ENCODE measurements at regions not wholly inside any gene's neighbourhood (a gene's known extent, or its start where the extent isn't known, plus 50 kb on each side); places are given as distances from the start of the nearest gene placed in this dataset.

DNA sequence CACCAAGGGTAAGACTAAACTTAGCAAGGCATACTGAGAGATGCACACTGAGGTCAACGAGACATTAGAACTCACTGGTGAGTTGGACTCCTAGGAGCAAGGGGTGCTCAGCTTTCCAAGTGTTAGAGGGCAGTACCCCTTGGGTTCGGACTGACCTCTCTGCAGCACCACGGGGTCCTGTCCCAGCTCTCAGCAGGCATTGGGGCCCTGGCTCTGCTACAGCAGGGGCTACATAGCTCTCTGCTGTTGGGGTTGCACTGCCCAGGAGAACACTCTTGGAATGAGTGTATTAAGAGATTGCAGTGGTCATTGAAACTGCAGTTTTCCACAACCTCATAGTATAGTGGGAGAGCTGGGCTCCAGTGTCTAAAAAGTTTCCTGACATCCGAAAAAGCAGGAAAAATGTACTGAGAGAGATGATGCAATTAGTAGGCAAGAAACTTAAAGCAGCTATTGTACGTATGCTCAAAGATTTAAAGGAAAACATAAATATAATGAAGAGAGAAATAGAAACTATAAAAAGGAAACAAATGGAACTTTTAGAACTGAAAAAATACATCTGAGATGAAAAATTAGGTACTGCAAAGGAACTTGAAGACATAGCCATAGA is 132.5 kb upstream of the MAX start:
- no peak for DNase-seq
- Histone ChIP-seq H3K9me3 (no peaks in the 10 kb centered on the region), H3K4me3 (no peak overlapping the region), H3K36me3 (ENCODE audit: low read depth, missing control alignments) (no peaks in the 10 kb centered on the region), H3K27ac (no peak overlapping the region), H3K27me3 (no peaks in the 10 kb centered on the region), H3K4me1 (peaks cover 40% of the 10 kb centered on the region)
- TF ChIP-seq, protein P1, sequence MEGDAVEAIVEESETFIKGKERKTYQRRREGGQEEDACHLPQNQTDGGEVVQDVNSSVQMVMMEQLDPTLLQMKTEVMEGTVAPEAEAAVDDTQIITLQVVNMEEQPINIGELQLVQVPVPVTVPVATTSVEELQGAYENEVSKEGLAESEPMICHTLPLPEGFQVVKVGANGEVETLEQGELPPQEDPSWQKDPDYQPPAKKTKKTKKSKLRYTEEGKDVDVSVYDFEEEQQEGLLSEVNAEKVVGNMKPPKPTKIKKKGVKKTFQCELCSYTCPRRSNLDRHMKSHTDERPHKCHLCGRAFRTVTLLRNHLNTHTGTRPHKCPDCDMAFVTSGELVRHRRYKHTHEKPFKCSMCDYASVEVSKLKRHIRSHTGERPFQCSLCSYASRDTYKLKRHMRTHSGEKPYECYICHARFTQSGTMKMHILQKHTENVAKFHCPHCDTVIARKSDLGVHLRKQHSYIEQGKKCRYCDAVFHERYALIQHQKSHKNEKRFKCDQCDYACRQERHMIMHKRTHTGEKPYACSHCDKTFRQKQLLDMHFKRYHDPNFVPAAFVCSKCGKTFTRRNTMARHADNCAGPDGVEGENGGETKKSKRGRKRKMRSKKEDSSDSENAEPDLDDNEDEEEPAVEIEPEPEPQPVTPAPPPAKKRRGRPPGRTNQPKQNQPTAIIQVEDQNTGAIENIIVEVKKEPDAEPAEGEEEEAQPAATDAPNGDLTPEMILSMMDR (IDR thresholded peaks at IDR 0.05), result no peak
- TF ChIP-seq POLR2A (IDR thresholded peaks at IDR 0.05), result no peak
- 88 to 97% methylated on average over 3 to 5 of the region's 5 CpGs for WGBS, 2 donors
- intact Hi-C loops (cut with DNase I; ENCODE audit: low total_unique reads), result no loop called here

- Histone ChIP-seq H3K27ac (peak overlapping the region in 1 of 2 donors; percentile 59), H3K27me3 (no peaks in the 10 kb centered on the region), H3K36me3 (ENCODE audit: low read depth, missing control alignments) (no peaks in the 10 kb centered on the region), H3K4me3 (no peak overlapping the region), H3K4me1 (peaks cover 21% of the 10 kb centered on the region), H3K9me3 (no peaks in the 10 kb centered on the region)
- TF ChIP-seq, protein P1 (IDR thresholded peaks at IDR 0.05), result no peak
- no peak for TF ChIP-seq POLR2A (IDR thresholded peaks at IDR 0.05)
- intact Hi-C loops (cut with DNase I; ENCODE audit: low total_unique reads), result no loop called here
- 89 to 91% methylated on average over 5 of the region's 5 CpGs for whole genome bisulfite sequencing, 2 donors
- no peak for DNase-seq
These were observed 134.9 kb upstream of the MAX start for GRCh38 chr14:65237023-65237814.

DNA sequence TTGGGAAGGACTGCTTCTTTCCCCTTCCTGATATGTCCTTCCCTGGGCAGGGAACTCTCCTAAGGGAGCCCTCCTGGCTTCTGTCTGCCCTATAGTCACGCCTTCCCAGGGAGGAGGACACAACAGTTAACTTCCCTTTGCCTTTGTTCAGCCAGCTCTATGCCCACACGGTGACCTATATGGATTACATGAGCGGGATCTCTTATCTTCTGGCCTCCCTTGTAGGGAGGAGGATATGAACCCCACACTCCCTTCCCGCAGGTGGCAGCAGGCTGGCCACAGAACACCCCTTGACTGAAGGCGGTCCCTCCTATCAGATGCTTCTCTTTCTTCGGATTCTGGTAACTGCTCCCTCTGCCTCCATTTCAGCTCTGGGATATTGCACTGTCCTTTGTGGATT is 135.6 kb upstream of the MAX start:
- Histone ChIP-seq H3K36me3 (ENCODE audit: low read depth, missing control alignments) (no peaks in the 10 kb centered on the region), H3K27ac (peak overlapping the region in 1 of 2 donors; percentile 59), H3K4me3 (no peak overlapping the region), H3K9me3 (no peaks in the 10 kb centered on the region), H3K4me1 (peaks cover 21% of the 10 kb centered on the region), H3K27me3 (no peaks in the 10 kb centered on the region)
- peak; percentile 64 for DNase-seq
- TF ChIP-seq POLR2A (IDR thresholded peaks at IDR 0.05), result no peak
- TF ChIP-seq, protein P1 (IDR thresholded peaks at IDR 0.05), result no peak
- intact Hi-C loops (cut with DNase I; ENCODE audit: low total_unique reads), result no loop called here
- 65 to 89% methylated on average over 6 of the region's 6 CpGs for WGBS, 2 donors

DNA sequence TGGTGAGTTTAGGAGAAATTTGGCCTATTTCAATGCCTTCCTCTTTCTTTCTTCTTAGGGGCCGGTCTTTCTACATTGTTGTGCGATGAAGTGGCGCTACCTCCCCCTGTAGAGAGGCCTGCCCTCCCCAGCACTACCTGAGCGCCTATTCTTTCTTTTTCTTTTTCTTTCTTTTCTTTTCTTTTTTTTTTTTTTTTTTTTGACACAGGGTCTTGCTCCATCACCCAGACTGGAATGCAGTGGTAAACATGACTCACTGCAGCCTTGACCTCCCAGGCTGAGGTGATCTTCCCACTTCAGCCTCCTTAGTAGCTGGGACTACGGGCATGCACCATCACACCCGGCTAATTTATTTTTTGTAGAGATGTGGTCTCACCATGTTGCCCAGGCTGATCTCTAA is 136.1 kb upstream of the MAX start:
- H3K9me3 ChIP-seq, result no peaks in the 10 kb centered on the region
- intact Hi-C loops (cut with DNase I; ENCODE audit: low total_unique reads), result no loop called here
- 71 to 85% methylated on average over 6 of the region's 6 CpGs for WGBS, 2 donors
- H3K27ac ChIP-seq, result peak overlapping the region in 1 of 2 donors; percentile 59
- H3K4me1 ChIP-seq, result peaks cover 21% of the 10 kb centered on the region
- TF ChIP-seq POLR2A (IDR thresholded peaks at IDR 0.05), result no peak
- TF ChIP-seq, protein P1 (IDR thresholded peaks at IDR 0.05), result no peak
- no peak overlapping the region for H3K4me3 ChIP-seq
- H3K36me3 ChIP-seq (ENCODE audit: low read depth, missing control alignments), result no peaks in the 10 kb centered on the region
- no peaks in the 10 kb centered on the region for H3K27me3 ChIP-seq
- no peak for DNase-seq
